Thymus (tissue), 11 donors: ENCODE measurements at regions not wholly inside any gene's neighbourhood (a gene's known extent, or its start where the extent isn't known, plus 50 kb on each side); places are given as distances from the start of the nearest gene placed in this dataset.

Source experiments
- DNase-seq, 9 donors: peaks; one replicate each; pipeline ENCODE4 v3.0.0-alpha.2; 2013; ENCODE audit warnings: low spot score in 9 of 9, low read depth in 6 of 9, missing footprints in 1 of 9
- H3K27ac ChIP-seq, 2 donors: one replicate each; pipeline ENCODE4 v1.5.1; 2013; ENCODE audit warnings: control low read depth in 1 of 2, low read depth in 1 of 2, low read length in 1 of 2, mild to moderate bottlenecking in 1 of 2, moderate library complexity in 1 of 2
- H3K27me3 ChIP-seq, 2 donors: one replicate each; pipeline ENCODE4 v1.5.1; 2013; ENCODE audit warnings: low read length in 1 of 2; ENCODE audit not compliant: control insufficient read depth in 2 of 2, insufficient read depth in 1 of 2
- H3K36me3 ChIP-seq, 2 donors: one replicate each; pipeline ENCODE4 v1.5.1; 2013; ENCODE audit warnings: low read length in 1 of 2, mild to moderate bottlenecking in 1 of 2, moderate library complexity in 1 of 2; ENCODE audit not compliant: control insufficient read depth in 2 of 2, insufficient read depth in 2 of 2
- H3K4me1 ChIP-seq, 2 donors: one replicate each; pipeline ENCODE4 v1.5.1; 2013; ENCODE audit warnings: low read length in 2 of 2; ENCODE audit not compliant: control insufficient read depth in 2 of 2, insufficient read depth in 2 of 2
- H3K4me3 ChIP-seq, 2 donors: one replicate each; pipeline ENCODE4 v1.5.1; 2013; ENCODE audit warnings: low read length in 2 of 2, control low read depth in 1 of 2, mild to moderate bottlenecking in 1 of 2
- H3K9me3 ChIP-seq, 2 donors: one replicate each; pipeline ENCODE4 v1.5.1; 2013; ENCODE audit warnings: low read length in 1 of 2, mild to moderate bottlenecking in 1 of 2; ENCODE audit not compliant: control insufficient read depth in 2 of 2, insufficient read depth in 1 of 2
- WGBS: extraction: QIAGEN DNeasy Blood & Tissue Kit; methylation state at CpG from one replicate; pipeline ENCODE4 v1.1.7; 2013; 5-methylcytosine and 5-hydroxymethylcytosine counted together
- donor health status: healthy.

DNA sequence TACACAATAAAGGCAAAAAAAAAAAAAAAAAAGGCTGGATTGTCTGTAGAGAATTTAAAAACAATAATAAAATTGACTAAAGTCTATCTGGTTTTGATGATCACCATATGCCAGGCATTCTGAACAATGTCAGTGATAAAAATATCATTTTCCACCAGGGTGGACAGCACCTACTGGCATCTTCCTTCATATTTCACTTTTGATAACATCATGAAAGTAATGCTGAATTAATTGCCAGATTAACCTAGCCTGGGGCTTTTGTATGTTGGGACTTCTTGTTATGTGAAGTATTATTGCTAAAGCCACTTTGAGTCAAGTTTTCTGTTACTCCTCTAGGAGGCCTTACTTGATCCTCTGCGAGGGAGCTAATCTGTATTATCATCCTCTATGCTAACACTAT lies 73.8 kb upstream of the FAM98A start:
- H3K27ac ChIP-seq: no peak overlapping the region
- no peaks in the 10 kb centered on the region for H3K36me3 ChIP-seq
- 92% methylated on average over 1 of the region's 1 CpG for WGBS
- H3K9me3 ChIP-seq: no peaks in the 10 kb centered on the region
- H3K4me1 ChIP-seq: no peaks in the 10 kb centered on the region
- H3K4me3 ChIP-seq: no peak overlapping the region
- DNase-seq: no peak
- no peaks in the 10 kb centered on the region for H3K27me3 ChIP-seq

DNA sequence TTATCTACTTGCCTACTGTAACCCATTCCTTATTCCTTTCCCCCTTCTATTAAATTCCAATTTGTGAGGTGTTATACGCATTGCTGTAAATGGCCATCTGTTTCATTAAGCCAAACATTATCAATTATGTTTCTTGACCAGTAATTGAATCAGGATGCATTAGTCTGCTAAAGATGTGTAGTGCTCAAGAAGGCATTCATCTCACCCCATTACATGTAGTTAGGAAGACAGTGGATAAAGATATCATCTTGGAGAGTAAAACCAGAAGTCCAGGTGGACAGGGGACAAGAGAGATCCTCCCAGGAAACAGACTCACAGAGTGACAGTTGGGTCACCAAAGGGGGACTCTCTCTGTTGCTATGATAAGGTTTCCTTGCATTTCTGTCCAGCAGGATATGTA lies 73.3 kb upstream of the FAM98A start:
- no peaks in the 10 kb centered on the region for H3K4me1 ChIP-seq
- no peaks in the 10 kb centered on the region for H3K9me3 ChIP-seq
- H3K27me3 ChIP-seq: no peaks in the 10 kb centered on the region
- H3K36me3 ChIP-seq: no peaks in the 10 kb centered on the region
- H3K4me3 ChIP-seq: no peak overlapping the region
- H3K27ac ChIP-seq: no peak overlapping the region
- no peak for DNase-seq
- 99% methylated on average over 1 of the region's 1 CpG for WGBS

DNA sequence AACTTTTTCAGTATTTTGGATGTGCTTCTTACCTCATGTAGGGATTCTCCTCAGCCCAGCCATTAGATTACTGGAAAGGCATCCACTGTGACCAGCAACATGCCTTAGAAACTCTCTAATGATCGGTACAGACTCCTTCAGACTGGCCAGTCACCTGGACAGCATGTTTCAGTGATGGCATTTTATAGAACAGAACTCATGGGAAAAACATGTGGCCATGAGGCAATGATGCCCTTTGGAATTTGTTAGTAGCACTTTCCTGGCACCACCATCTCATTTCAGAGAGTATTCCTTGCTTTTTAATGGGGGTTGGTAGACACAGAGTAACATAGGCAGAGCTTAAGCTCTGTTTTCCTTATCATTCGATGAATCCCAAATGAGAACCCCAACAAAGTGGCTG lies 72.1 kb upstream of the FAM98A start:
- no peak for DNase-seq
- Histone ChIP-seq H3K36me3 (no peaks in the 10 kb centered on the region), H3K27ac (no peak overlapping the region), H3K27me3 (no peaks in the 10 kb centered on the region), H3K4me3 (no peak overlapping the region), H3K9me3 (no peaks in the 10 kb centered on the region), H3K4me1 (no peaks in the 10 kb centered on the region)
- 94% methylated on average over 2 of the region's 2 CpGs for WGBS

- Histone ChIP-seq H3K9me3 (no peaks in the 10 kb centered on the region), H3K27me3 (no peaks in the 10 kb centered on the region), H3K4me3 (no peak overlapping the region), H3K4me1 (no peaks in the 10 kb centered on the region), H3K27ac (no peak overlapping the region), H3K36me3 (no peaks in the 10 kb centered on the region)
- DNase-seq: no peak
- 97% methylated on average over 4 of the region's 4 CpGs for WGBS
These were observed 71.4 kb upstream of the FAM98A start for GRCh38 chr2:33670392-33670937.

DNA sequence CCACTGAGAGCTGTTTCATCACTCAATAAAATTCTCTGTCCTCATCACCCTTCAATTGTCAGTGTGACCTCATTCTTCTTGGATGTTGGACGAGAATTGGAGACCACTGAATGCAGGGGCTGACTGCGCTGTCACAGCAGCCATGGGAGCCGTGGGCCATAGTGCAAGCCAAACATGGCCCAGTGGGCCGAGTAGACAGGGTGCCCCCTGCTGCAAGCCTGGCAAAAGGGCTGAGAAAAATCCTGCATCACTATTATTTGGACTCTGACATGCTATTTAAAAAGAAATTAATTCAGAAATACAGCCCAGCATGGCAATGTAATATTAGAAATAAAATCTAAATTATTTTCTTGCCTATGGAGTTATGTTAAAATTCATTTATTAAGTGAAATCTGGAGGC lies 67.8 kb upstream of the FAM98A start:
- Histone ChIP-seq H3K36me3 (no peaks in the 10 kb centered on the region), H3K27me3 (no peaks in the 10 kb centered on the region), H3K27ac (no peak overlapping the region), H3K4me1 (no peaks in the 10 kb centered on the region), H3K9me3 (peaks cover 0 to 7% of the 10 kb centered on the region in 2 donors), H3K4me3 (no peak overlapping the region)
- 89% methylated on average over 4 of the region's 4 CpGs for WGBS
- DNase-seq: no peak

GRCh38 chr2:33665039-33665438 lies 65.9 kb upstream of the FAM98A start:
- H3K36me3 ChIP-seq: no peaks in the 10 kb centered on the region
- 96% methylated on average over 1 of the region's 1 CpG for WGBS
- peaks cover 0 to 7% of the 10 kb centered on the region in 2 donors for H3K9me3 ChIP-seq
- no peak for DNase-seq
- no peak overlapping the region for H3K4me3 ChIP-seq
- no peaks in the 10 kb centered on the region for H3K27me3 ChIP-seq
- no peaks in the 10 kb centered on the region for H3K4me1 ChIP-seq
- H3K27ac ChIP-seq: no peak overlapping the region

GRCh38 chr2:33660416-33661123 lies 61.5 kb upstream of the FAM98A start:
- no peak for DNase-seq
- 96% methylated on average over 10 of the region's 10 CpGs for WGBS
- Histone ChIP-seq H3K27ac (no peak overlapping the region), H3K9me3 (peaks cover 0 to 10% of the 10 kb centered on the region in 2 donors), H3K36me3 (no peaks in the 10 kb centered on the region), H3K4me1 (no peaks in the 10 kb centered on the region), H3K4me3 (no peak overlapping the region), H3K27me3 (no peaks in the 10 kb centered on the region)

GRCh38 chr2:33655626-33656320 lies 56.7 kb upstream of the FAM98A start:
- DNase-seq: no peak
- H3K9me3 ChIP-seq: peaks cover 0 to 5% of the 10 kb centered on the region in 2 donors
- no peaks in the 10 kb centered on the region for H3K4me1 ChIP-seq
- no peaks in the 10 kb centered on the region for H3K27me3 ChIP-seq
- H3K36me3 ChIP-seq: no peaks in the 10 kb centered on the region
- 84% methylated on average over 5 of the region's 5 CpGs for WGBS
- H3K4me3 ChIP-seq: no peak overlapping the region
- no peak overlapping the region for H3K27ac ChIP-seq

DNA sequence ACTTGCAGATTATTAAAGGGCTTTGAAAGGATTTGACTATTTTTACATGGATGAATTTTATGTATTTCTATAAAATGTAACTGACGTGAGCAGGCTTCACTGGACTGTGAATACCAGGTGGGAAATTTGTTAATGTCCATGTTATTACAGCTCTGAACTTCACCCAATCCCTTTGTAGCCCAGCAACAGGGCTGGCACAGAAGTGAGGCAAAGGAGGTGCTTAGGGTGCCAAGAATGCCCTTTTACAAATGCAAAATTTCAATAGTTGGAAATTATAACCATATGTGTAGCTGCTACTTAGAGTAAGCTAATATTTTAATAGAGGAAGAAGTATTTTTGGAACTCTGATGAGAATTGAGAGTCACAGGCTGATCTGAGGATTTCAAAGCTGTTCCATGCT lies 53.7 kb upstream of the FAM98A start:
- H3K4me3 ChIP-seq: no peak overlapping the region
- H3K27me3 ChIP-seq: no peaks in the 10 kb centered on the region
- no peak for DNase-seq
- WGBS: 92% methylated on average over 1 of the region's 1 CpG
- H3K36me3 ChIP-seq: no peaks in the 10 kb centered on the region
- H3K9me3 ChIP-seq: peaks cover 0 to 5% of the 10 kb centered on the region in 2 donors
- no peak overlapping the region for H3K27ac ChIP-seq
- no peaks in the 10 kb centered on the region for H3K4me1 ChIP-seq
